C4-2B (cell line): ENCODE measurements at regions not wholly inside any gene's neighbourhood (a gene's known extent, or its start where the extent isn't known, plus 50 kb on each side); places are given as distances from the start of the nearest gene placed in this dataset.

Experiments used
- CTCF ChIP-seq: fragments of 450-650 bp; conservative IDR thresholded peaks from 2 replicates; pipeline ENCODE4 v1.5.1; 2017; ENCODE audit warnings: mild to moderate bottlenecking
- ZFX ChIP-seq: fragments of 450-650 bp; IDR thresholded peaks from 2 replicates; pipeline ENCODE4 v1.6.1; 2017

GRCh38 chr13:90760639-90761038 is 586.8 kb upstream of the MIR17HG start:
- TF ChIP-seq CTCF: no peak
- TF ChIP-seq ZFX: no peak
